Activated CD8-positive, alpha-beta T cell treated with anti-CD3 and anti-CD28 coated beads, Interleukin-2, amount 10 ng/mL, durations not matched to agents 7 days and 5 days (primary cell): ENCODE measurements at regions not wholly inside any gene's neighbourhood (a gene's known extent, or its start where the extent isn't known, plus 50 kb on each side); places are given as distances from the start of the nearest gene placed in this dataset.

Experiments used
- ATAC-seq: fragments of 150-1000 bp; cut with Tn5 transposase; one replicate; pipeline ENCODE4 v1.10.0; 2021; ENCODE audit warnings: moderate library complexity
- CTCF ChIA-PET: fragments of 350-600 bp; sonication (Branson Sonifier 250); formaldehyde crosslinking; loops from one replicate; lab custom pipeline; 2021; ENCODE audit warnings: antibody characterized with exemption; lab: Charles Lee
- POLR2A ChIA-PET: fragments of 350-600 bp; sonication (Branson Sonifier 250); formaldehyde crosslinking; loops from one replicate; lab custom pipeline; 2021; ENCODE audit warnings: antibody characterized with exemption; lab: Charles Lee
- DNase-seq: peaks from one replicate; pipeline ENCODE4 v3.0.0-alpha.2; 2020
- H3K27ac Mint-ChIP-seq: one replicate; pipeline ENCODE4 v1.8.0; 2021; ENCODE audit warnings: mild to moderate bottlenecking, mixed read lengths
- H3K27me3 Mint-ChIP-seq: one replicate; pipeline ENCODE4 v1.8.0; 2021; ENCODE audit warnings: low read depth, mixed read lengths
- H3K36me3 Mint-ChIP-seq: one replicate; pipeline ENCODE4 v1.8.0; 2021; ENCODE audit warnings: low read depth, mixed read lengths
- H3K4me1 Mint-ChIP-seq: one replicate; pipeline ENCODE4 v1.8.0; 2021; ENCODE audit warnings: low read depth, mixed read lengths
- H3K4me3 Mint-ChIP-seq: one replicate; pipeline ENCODE4 v1.8.0; 2021; ENCODE audit warnings: mild to moderate bottlenecking, mixed read lengths
- H3K9me3 Mint-ChIP-seq: one replicate; pipeline ENCODE4 v1.8.0; 2022; ENCODE audit warnings: mixed read lengths; ENCODE audit not compliant: insufficient read depth

GRCh38 chr9:27756418-27756817 is 183.1 kb upstream of the C9orf72 start:
- Mint-ChIP-seq H3K4me1 (no peaks in the 10 kb centered on the region), H3K27me3 (peaks cover 4% of the 10 kb centered on the region), H3K36me3 (no peaks in the 10 kb centered on the region), H3K9me3 (no peaks in the 10 kb centered on the region), H3K27ac (no peak overlapping the region), H3K4me3 (no peak overlapping the region)
- ChIA-PET POLR2A (no interaction called here), CTCF (no interaction called here)
- ATAC-seq (no peak), DNase-seq (no peak)

- no peak for ATAC-seq
- POLR2A ChIA-PET, result no interaction called here
- H3K4me1 Mint-ChIP-seq, result peaks cover 3% of the 10 kb centered on the region
- H3K4me3 Mint-ChIP-seq, result no peak overlapping the region
- no peak overlapping the region for H3K27ac Mint-ChIP-seq
- no peak for DNase-seq
- peaks cover 3% of the 10 kb centered on the region for H3K27me3 Mint-ChIP-seq
- H3K36me3 Mint-ChIP-seq, result no peaks in the 10 kb centered on the region
- CTCF ChIA-PET, result no interaction called here
- H3K9me3 Mint-ChIP-seq, result no peaks in the 10 kb centered on the region
These were observed 190.6 kb upstream of the C9orf72 start for GRCh38 chr9:27763831-27764230.

- no peak for ATAC-seq
- H3K36me3 Mint-ChIP-seq, result no peaks in the 10 kb centered on the region
- H3K4me1 Mint-ChIP-seq, result peaks cover 4% of the 10 kb centered on the region
- peaks cover 3% of the 10 kb centered on the region for H3K27me3 Mint-ChIP-seq
- CTCF ChIA-PET, result interaction anchor here (1.2 kb wide), 2 partner anchors 10 to 39 kb away, joined by 3 read pairs; no protein-coding TSS in a partner anchor
- no peak for DNase-seq
- H3K9me3 Mint-ChIP-seq, result no peaks in the 10 kb centered on the region
- H3K4me3 Mint-ChIP-seq, result no peak overlapping the region
- no peak overlapping the region for H3K27ac Mint-ChIP-seq
- POLR2A ChIA-PET, result no interaction called here
These were observed 192.2 kb upstream of the C9orf72 start for GRCh38 chr9:27765266-27766072.

- Mint-ChIP-seq H3K4me3 (no peak overlapping the region), H3K4me1 (peaks cover 4% of the 10 kb centered on the region), H3K27ac (no peak overlapping the region), H3K27me3 (peaks cover 1% of the 10 kb centered on the region), H3K36me3 (no peaks in the 10 kb centered on the region), H3K9me3 (no peaks in the 10 kb centered on the region)
- ChIA-PET POLR2A (no interaction called here), CTCF (interaction anchor here (1.2 kb wide), 2 partner anchors 11 to 39 kb away, joined by 3 read pairs; no protein-coding TSS in a partner anchor)
- no peak for DNase-seq
- no peak for ATAC-seq
These were observed 193.0 kb upstream of the C9orf72 start for GRCh38 chr9:27766073-27766835.

GRCh38 chr9:27768781-27769180 is 195.5 kb upstream of the C9orf72 start:
- no peaks in the 10 kb centered on the region for H3K27me3 Mint-ChIP-seq

GRCh38 chr9:27770541-27770940 is 197.3 kb upstream of the C9orf72 start:
- H3K27me3 Mint-ChIP-seq, result no peaks in the 10 kb centered on the region
- CTCF ChIA-PET, result no interaction called here
- peaks cover 4% of the 10 kb centered on the region for H3K4me1 Mint-ChIP-seq
- H3K36me3 Mint-ChIP-seq, result no peaks in the 10 kb centered on the region
- DNase-seq (no peak), ATAC-seq (no peak)
- no peaks in the 10 kb centered on the region for H3K9me3 Mint-ChIP-seq
- no peak overlapping the region for H3K27ac Mint-ChIP-seq
- POLR2A ChIA-PET, result no interaction called here
- H3K4me3 Mint-ChIP-seq, result no peak overlapping the region

More at GRCh38 chr9:27768781-27769180, 195.5 kb upstream of the C9orf72 start:
- DNase-seq (no peak), ATAC-seq (no peak)
- no peak overlapping the region for H3K27ac Mint-ChIP-seq
- ChIA-PET POLR2A (no interaction called here), CTCF (no interaction called here)
- no peaks in the 10 kb centered on the region for H3K9me3 Mint-ChIP-seq
- no peak overlapping the region for H3K4me3 Mint-ChIP-seq
- peaks cover 4% of the 10 kb centered on the region for H3K4me1 Mint-ChIP-seq
- no peaks in the 10 kb centered on the region for H3K36me3 Mint-ChIP-seq

GRCh38 chr9:27771803-27772545 is 198.7 kb upstream of the C9orf72 start:
- CTCF ChIA-PET, result no interaction called here
- H3K4me3 Mint-ChIP-seq, result no peak overlapping the region
- POLR2A ChIA-PET, result no interaction called here
- no peaks in the 10 kb centered on the region for H3K36me3 Mint-ChIP-seq
- H3K9me3 Mint-ChIP-seq, result no peaks in the 10 kb centered on the region
- H3K27ac Mint-ChIP-seq, result no peak overlapping the region
- no peak for DNase-seq
- H3K27me3 Mint-ChIP-seq, result no peaks in the 10 kb centered on the region
- no peak for ATAC-seq
- H3K4me1 Mint-ChIP-seq, result peaks cover 4% of the 10 kb centered on the region

- Mint-ChIP-seq H3K4me1 (peaks cover 16% of the 10 kb centered on the region), H3K4me3 (no peak overlapping the region), H3K36me3 (peaks cover 2% of the 10 kb centered on the region), H3K27me3 (peaks cover 5% of the 10 kb centered on the region), H3K9me3 (peaks cover 4% of the 10 kb centered on the region), H3K27ac (no peak overlapping the region)
- ChIA-PET POLR2A (no interaction called here), CTCF (no interaction called here)
- DNase-seq (peak; percentile 29), ATAC-seq (no peak)
These were observed 211.8 kb upstream of the C9orf72 start for GRCh38 chr9:27784847-27785713.

GRCh38 chr9:27785714-27786100 is 212.4 kb upstream of the C9orf72 start:
- Mint-ChIP-seq H3K4me1 (peaks cover 16% of the 10 kb centered on the region), H3K4me3 (no peak overlapping the region), H3K27ac (no peak overlapping the region), H3K9me3 (peaks cover 4% of the 10 kb centered on the region), H3K27me3 (peaks cover 5% of the 10 kb centered on the region), H3K36me3 (peaks cover 2% of the 10 kb centered on the region)
- ChIA-PET POLR2A (no interaction called here), CTCF (no interaction called here)
- ATAC-seq (peak; percentile 49), DNase-seq (no peak)

- Mint-ChIP-seq H3K9me3 (peaks cover 4% of the 10 kb centered on the region), H3K4me1 (peaks cover 16% of the 10 kb centered on the region), H3K27me3 (peaks cover 5% of the 10 kb centered on the region), H3K27ac (no peak overlapping the region), H3K4me3 (no peak overlapping the region), H3K36me3 (peaks cover 2% of the 10 kb centered on the region)
- CTCF ChIA-PET, result interaction anchor here (0.8 to 0.9 kb wide), 2 partner anchors 28 to 61 kb away, joined by 3 read pairs; no protein-coding TSS in a partner anchor
- POLR2A ChIA-PET, result no interaction called here
- ATAC-seq, result no peak
- no peak for DNase-seq
These were observed 214.6 kb upstream of the C9orf72 start for GRCh38 chr9:27787891-27788290.

- no peak for DNase-seq
- Mint-ChIP-seq H3K4me1 (peaks cover 2% of the 10 kb centered on the region), H3K4me3 (no peak overlapping the region), H3K27ac (no peak overlapping the region), H3K36me3 (peaks cover 2% of the 10 kb centered on the region), H3K9me3 (peaks cover 4% of the 10 kb centered on the region), H3K27me3 (peaks cover 3% of the 10 kb centered on the region)
- ChIA-PET CTCF (no interaction called here), POLR2A (no interaction called here)
- no peak for ATAC-seq
These were observed 218.0 kb upstream of the C9orf72 start for GRCh38 chr9:27791311-27791710.
